Astrocyte of the spinal cord (primary cell): ENCODE measurements at regions not wholly inside any gene's neighbourhood (a gene's known extent, or its start where the extent isn't known, plus 50 kb on each side); places are given as distances from the start of the nearest gene placed in this dataset.

Source experiments
- DNase-seq: peaks from one replicate; pipeline ENCODE4 v3.0.0; 2011; ENCODE audit warnings: low read depth, low spot score
- H3K4me3 ChIP-seq: 2 replicates; pipeline ENCODE4 v1.5.1; 2011; ENCODE audit warnings: low read depth, mild to moderate bottlenecking, low read length, moderate library complexity
- CTCF ChIP-seq: IDR thresholded peaks from 2 replicates; pipeline ENCODE4 v1.5.1; 2012; ENCODE audit warnings: low read depth, mild to moderate bottlenecking, low read length, inconsistent platforms
- in situ Hi-C: cut with HindIII; loops from 2 replicates; pipeline ENCODE4 v1.10.0; 2017; ENCODE audit warnings: low sequenced_read_pairs

DNA sequence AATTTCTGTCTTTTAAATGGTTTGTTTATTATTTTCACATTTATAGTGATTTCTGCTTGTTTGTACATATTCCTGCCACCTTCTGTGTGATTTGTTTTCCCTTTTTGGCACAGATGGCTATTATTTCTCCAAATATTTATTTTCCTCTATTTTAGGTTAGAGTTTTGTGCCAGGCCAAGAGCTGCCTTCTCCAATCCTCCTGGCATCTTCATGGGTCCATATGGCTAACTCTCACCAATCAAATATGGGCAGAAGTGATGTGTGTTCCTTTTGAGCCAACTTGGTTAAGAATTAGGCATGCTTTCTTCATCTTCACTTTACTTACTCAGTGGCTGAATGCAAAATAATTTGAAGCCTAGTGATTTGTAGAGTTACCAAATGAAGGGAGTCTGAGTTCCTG is 697.1 kb upstream of the CELF4 start:
- H3K4me3 ChIP-seq, result no peak overlapping the region
- TF ChIP-seq CTCF, result no peak
- in situ Hi-C loops, result no loop called here
- no peak for DNase-seq

DNA sequence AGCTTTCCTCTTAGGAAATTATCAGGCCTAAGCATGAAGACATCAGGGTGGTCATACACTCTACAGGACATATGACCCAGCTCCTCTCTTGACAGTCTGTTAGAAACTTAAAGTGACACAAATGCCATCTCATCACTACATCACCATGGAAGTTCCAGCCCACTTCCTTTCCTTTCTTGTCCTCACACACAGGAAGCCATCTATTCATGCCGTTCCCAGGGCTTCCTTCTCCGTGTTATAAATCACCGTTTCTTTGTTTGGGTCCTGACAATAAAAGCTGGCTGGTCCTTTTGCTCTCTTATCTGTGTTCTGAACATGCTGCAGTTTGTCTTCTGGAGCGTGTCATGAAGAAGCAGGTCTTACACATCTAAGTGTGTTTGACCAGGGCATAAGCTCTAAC is 692.1 kb upstream of the CELF4 start:
- no peak for TF ChIP-seq CTCF
- H3K4me3 ChIP-seq, result no peak overlapping the region
- in situ Hi-C loops, result no loop called here
- no peak for DNase-seq

DNA sequence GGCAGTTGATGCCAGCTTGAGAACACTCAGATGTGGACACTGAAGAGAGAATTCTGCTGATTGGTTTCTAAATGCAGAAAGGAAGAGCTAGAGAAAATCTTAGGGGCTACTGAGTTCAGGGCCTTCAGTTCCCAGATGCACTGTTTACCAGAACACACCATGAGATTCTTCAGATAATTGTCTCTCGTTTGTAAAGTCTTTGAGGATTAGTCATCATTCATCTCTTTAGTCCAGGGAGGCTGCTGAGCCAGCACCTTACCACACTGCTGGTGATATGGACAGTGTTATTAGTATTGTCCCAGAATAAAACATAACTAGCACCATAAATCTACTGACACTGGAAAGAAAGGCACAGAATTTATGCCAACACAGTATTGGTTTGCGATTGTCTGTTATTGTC is 690.8 kb upstream of the CELF4 start:
- TF ChIP-seq CTCF, result no peak
- no peak overlapping the region for H3K4me3 ChIP-seq
- in situ Hi-C loops, result no loop called here
- peak; percentile 1 for DNase-seq

GRCh38 chr18:38250971-38251370 is 685.4 kb upstream of the CELF4 start:
- H3K4me3 ChIP-seq, result no peak overlapping the region
- no peak for DNase-seq
- in situ Hi-C loops, result no loop called here
- TF ChIP-seq CTCF, result no peak

DNA sequence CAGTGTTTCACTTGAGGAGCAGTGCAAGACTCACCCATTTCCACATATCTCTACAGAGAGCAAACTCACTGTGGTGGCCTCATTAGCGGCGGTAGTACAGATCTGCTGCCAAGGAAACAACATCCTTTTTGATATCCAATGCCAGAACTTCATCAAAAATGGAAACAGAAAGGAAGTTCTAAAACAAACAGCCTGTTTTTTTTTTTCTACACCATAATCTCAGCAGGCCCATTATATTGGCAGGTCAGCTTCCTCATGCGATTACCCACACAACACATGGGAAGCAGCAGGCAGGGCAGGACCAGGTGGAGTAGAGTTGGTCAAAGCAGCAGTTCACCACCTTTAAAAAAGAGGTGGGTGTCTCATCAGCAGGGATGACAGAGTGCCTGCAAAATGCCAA is 678.9 kb upstream of the CELF4 start:
- DNase-seq, result no peak
- in situ Hi-C loops, result no loop called here
- no peak overlapping the region for H3K4me3 ChIP-seq
- no peak for TF ChIP-seq CTCF

GRCh38 chr18:38243291-38243690 is 677.7 kb upstream of the CELF4 start:
- TF ChIP-seq CTCF, result no peak
- H3K4me3 ChIP-seq, result no peak overlapping the region
- no peak for DNase-seq
- in situ Hi-C loops, result no loop called here

- no peak overlapping the region for H3K4me3 ChIP-seq
- TF ChIP-seq CTCF, result no peak
- DNase-seq, result peak; percentile 75
- in situ Hi-C loops, result no loop called here
These were observed 676.1 kb upstream of the CELF4 start for GRCh38 chr18:38241736-38242135.
